GM19351 (cell line): ENCODE measurements at regions not wholly inside any gene's neighbourhood (a gene's known extent, or its start where the extent isn't known, plus 50 kb on each side); places are given as distances from the start of the nearest gene placed in this dataset.

Source experiments
- ATAC-seq: cut with Tn5 transposase; IDR thresholded peaks from one replicate; pipeline ENCODE4 v1.9.1; 2021; ENCODE audit warnings: mild to moderate bottlenecking, moderate library complexity; ENCODE audit not compliant: unreplicated experiment

DNA sequence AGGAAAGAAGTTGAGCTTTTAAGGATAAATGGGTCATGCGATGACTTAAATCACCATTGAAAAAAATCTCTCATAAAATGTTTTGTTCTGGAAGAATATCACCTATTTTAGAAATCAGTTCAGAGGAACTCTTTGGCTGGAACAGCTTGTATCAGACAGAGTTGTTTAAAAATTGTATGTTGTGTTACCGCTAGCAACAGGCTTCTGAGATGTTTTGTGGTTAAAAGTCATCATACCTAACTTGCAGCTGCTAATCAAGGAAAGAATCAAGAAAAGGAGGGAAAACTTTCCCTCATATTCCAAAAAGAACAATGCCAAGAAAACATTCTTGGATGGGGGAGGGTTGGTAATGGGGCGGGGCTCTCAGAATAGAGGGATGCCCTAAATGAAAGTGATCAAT is 220.7 kb upstream of the CITED2 start:
- no peak for ATAC-seq

DNA sequence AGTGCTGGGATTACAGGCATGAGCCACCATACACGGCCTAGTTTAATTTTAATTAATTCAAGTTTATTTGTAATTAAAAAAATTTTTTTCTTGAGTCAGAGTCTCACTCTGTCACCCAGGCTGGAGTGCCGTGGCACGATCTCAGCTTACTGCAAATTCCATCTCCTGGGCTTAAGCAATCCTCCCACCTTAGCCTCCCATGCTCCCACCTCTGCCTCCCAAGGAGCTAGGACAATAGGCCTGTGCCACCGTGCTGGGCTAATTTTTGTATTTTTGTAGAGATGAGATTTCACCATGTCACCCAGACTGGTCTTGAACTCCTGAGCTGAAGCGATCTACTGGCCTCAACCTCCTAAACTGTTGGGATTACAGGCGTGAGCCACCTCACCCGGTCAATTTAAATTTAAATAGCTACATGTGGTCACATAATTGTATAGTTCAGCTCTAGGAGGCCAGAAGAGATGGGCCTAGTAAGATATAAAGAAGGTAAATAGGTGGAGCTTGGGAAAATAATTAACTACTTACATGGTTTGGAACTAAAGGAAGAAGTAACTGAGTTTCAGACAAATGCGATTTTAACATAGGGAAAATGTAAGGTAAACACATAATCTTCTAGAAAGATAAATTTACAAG is 220.0 kb upstream of the CITED2 start:
- no peak for ATAC-seq

DNA sequence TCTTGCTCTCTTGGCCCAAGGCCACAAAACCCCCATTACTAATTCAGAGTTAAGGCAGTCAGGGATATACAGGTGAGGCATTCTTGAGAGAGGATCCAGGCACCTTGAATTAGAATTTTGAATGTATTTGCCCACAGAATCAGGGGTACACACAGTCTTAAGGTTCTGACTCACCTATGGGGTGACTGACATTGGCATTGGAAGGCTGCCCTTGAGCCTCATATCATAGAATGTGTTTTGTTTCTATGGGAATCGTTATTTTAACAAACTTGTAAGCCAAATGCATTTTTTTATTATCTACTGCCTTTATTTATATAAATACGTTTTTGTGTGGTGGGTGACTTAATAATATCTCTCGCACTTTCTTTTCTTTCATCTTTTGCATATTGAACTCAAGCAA is 218.6 kb upstream of the CITED2 start:
- no peak for ATAC-seq

DNA sequence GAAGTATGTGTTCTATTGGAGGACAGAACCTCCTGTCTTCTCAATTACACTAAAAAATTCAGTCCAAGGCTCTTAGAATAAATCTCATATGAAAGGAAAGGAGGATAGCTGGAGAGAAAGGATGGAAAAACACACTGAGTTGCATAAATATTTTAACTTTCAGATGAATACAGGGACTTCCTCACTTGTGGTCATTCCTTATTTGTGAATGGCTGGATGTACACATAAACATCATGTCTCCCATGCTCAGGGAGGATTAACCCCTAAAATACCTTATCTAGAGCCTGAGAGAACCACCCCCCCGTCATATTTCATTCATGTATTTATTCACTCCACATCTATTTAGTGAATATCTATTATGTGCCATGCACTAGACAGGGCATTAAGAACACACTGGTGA is 217.6 kb upstream of the CITED2 start:
- ATAC-seq: no peak

DNA sequence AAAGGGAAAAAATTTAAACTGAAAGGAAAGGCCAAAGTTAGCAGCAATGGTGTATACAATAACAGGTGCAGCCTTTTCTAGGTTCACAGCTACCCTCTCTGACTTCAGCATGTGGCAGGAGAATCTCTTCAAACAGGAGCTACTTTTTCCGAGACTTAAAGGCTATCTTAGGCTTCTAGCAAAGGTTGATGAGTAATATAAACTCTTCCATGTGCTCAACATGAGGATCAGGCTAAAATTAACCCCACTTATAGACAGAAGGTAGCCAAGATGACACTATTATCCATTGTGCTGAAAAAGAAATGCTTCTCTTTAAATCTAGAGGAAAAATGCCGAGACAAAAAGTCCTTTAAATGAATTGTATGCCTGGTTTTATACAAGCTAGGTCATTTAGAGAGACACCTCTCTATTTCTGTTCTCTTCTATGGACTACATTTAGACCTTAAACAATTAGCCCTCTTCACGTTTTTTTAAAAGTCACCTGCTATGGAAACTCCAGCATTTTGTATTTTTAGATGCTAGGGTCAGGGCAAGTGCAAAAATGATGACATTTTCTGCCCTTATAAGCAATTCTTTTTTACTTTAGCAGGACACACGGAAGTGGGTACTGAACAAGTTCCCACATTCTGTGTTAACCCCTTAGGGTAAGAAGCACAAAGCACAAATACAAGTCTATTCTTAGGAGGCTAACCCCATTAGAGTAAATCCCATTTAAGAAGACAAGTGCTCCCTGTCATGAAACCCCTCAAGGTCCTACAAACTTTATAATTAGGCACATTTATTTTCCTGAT is 216.8 kb upstream of the CITED2 start:
- no peak for ATAC-seq

- ATAC-seq: no peak
Observed at GRCh38 chr6:139590206-139590605, 215.8 kb upstream of the CITED2 start.

DNA sequence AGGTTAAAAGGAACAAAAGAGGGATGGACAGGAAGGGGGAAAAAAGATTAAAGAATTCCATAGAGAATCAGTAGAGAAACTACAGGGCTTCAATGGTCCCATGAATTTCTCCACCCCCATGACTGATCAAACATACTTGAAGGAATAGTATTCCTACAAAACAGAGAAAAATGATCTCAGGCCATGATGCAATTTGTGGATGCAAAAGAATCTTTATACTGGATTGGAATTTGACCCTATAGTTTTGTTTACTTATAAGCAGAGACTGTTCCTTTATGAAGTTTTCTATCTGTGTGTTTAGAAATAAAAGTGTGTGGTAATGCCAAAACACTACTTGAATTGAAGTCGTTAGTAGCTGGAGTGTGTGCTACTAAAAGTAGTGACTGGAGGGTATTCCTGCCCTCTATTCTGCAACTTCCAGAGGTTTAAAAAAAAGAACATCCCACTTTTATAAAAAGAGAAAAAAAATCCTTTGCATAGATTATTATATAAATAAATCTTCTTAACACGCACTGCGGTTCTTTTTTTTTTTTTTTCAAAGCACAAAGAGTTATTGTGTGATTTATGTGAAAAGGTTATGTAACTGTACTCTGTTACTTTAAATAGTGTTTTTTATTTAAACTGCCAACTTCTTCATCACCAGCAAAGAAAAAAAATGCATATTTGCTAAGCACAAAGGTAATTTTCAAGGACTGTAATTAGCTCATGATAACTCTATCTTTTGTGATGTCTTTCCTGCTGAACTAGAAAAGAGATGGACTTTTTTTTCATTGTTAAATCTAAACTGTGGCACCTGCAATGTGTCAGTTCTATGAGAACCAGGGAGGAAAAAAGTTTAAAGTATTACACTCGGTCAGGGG is 214.5 kb upstream of the CITED2 start:
- no peak for ATAC-seq

- ATAC-seq: no peak
Observed at GRCh38 chr6:139588076-139588639, 213.7 kb upstream of the CITED2 start.

GRCh38 chr6:139587469-139587868 is 213.0 kb upstream of the CITED2 start:
- no peak for ATAC-seq

- no peak for ATAC-seq
Observed at GRCh38 chr6:139586273-139586672, 211.8 kb upstream of the CITED2 start.

GRCh38 chr6:139584599-139584998 is 210.2 kb upstream of the CITED2 start:
- no peak for ATAC-seq

DNA sequence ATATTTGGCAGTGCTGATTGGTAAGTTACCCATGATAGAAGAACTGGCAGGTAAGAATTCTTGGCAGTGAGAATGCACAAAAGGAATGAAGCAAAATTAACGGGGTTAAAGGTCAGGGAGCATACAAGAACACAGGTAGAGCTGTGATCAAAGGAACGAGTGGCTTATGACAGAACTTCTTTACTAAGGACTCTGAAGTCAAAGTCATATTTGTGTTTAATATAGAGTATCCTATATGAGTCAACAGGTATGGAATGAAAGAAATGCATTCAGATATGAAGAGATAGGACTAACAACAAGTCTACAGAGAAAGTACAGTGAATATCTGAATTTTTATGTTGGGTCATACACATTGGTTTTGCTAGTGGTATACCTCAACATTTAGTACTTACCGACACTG is 209.0 kb upstream of the CITED2 start:
- ATAC-seq: no peak

DNA sequence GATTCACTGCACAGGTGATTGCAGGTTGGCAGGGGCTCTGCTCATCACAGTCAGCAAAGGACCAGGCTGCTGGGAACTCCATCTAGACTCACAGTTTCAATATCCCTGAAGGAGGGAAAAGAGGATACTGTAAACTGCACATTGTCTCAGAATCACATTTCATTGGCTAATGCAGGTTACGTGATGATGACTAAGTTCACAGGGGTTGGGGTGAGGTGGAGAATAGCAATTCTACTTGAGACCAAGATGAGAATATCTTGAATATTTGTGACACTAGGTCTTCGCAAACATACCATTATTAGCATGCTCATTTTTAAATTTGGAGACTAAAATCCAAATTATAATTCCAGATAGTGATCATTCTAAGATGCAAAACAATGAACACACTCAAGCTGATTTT is 208.5 kb upstream of the CITED2 start:
- ATAC-seq: no peak

- ATAC-seq: no peak
Observed at GRCh38 chr6:139581485-139581865, 207.0 kb upstream of the CITED2 start.

DNA sequence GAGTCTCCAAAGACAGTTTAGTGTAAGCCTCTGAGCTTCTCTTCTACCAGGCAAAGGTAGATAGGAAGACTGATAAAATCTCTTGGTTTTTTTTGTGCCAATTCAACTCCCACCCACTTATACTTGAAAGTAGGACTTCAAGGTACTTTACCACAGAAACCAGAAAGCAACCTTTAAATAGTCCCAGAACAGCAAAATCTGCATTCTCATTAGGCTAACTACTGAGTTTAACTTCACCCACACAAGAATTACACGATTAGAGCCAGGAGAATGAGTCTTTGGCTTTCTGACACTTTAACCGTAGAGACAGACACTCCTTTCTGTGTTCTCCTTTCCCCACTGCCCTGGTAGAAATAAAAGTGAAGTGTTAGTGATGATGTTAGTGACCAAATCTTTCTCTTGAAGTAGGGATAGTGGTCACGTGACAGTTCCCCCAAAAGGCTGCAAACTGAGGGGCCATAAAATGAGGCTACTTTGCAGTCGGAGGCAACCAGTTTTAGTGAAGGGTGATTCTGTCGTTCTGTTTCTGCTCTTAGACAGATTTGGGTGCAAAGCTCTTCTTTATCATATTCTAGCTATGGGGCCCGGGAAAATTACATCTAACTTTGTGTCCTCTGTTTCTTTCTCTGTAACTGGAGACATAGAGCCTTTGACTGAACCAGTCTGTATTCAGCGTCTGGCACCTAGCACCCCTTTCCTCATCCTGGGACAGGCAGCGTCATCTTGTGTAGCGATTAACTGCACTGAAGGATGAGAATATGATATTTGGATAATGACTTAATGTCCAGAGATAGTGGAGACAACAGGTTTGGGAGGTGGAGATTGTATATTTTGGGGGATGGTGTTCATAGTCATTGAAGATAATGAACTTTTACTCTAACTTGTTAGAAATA is 206.4 kb upstream of the CITED2 start:
- peak; percentile 92 for ATAC-seq

DNA sequence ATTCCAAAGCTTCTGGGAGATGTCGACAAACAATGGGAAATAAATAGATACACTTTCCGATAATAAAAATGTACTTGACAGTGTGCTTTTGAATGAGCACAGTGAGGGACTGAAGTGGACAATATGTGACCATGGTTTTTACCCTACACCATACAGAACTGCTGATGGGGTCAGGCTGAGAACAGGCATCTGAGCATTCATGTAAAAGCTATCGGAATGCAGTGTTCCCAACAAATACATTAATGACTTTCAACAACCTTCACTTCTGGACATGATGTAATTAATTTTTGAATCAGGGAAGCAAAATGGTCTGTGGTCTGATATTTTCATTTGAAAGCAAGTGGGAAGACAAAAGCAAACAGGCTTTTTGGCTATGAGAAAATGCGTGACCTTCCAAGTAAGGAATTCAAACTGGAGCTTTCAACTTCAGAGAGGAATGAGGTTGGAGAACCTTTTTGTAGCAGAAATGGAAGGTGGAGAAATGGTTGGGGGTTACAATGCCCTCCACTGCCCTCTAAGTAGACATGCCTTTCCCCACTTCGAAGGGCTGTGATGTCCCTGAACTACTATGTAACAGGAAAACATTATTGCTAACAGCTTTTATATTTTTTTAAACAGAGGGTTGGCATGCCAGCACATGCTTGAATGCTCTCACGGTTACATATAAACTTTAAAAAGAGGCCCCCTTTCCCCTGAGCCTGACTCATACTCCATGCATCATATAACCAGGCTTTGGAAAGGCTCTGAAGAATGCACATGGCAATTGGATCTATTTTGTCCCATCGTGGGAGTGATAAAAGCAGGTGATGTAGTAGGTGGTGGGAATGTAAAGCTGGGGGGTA is 203.5 kb upstream of the CITED2 start:
- no peak for ATAC-seq

GRCh38 chr6:139577124-139577762 is 202.8 kb upstream of the CITED2 start:
- no peak for ATAC-seq

DNA sequence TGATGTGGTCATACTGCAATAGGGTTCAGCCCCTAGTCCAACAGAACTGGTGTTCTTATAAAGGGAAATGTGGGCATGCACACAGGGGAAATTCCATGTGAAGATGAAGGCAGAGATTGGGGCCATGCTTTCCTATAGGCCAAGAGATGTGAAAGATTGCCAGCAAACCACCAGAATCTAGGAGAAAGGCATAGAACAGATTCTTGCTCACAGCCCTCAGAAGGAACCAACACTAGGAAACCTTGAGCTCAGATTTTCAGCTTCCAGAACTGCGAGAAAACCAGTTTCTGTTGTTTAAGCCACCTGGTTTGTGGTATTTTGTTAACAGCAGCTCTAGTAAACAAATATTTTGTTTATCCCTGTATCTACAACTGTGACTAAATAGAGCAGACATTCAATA is 197.6 kb upstream of the CITED2 start:
- no peak for ATAC-seq

DNA sequence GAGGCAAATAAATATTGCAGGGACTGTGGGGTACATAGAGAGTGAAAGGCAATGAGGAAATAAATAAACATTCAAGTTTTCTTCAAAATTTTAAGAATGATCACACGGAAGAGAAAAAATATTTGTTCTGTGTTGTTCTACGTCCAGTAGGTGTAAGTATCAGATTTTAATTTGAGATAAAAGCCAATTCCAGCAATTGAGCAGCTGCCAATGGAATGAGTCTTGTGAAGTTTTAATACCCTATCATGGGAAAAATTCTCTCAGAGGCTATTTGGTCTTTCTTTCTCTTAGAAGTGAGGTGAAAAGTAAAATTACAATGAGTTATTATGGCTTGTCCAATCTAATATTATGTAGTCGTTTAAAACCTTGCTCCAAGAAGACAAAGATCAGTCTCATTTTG is 195.7 kb upstream of the CITED2 start:
- no peak for ATAC-seq
